IMR-90 (cell line): ENCODE measurements at regions not wholly inside any gene's neighbourhood (a gene's known extent, or its start where the extent isn't known, plus 50 kb on each side); places are given as distances from the start of the nearest gene placed in this dataset.

Experiments used
- BHLHE40 ChIP-seq: fragments of 150-350 bp; IDR thresholded peaks from 2 replicates; pipeline ENCODE4 v1.6.1; 2016; ENCODE audit warnings: mild to moderate bottlenecking, low read depth, low read length
- CEBPB ChIP-seq: IDR thresholded peaks from 2 replicates; pipeline ENCODE4 v1.6.1; 2012; ENCODE audit warnings: low read depth, low read length, improper control_type of control experiment
- CTCF ChIP-seq: conservative IDR thresholded peaks from 2 replicates; pipeline ENCODE4 v1.5.1; 2012; ENCODE audit warnings: mild to moderate bottlenecking, low read depth, low read length, improper control_type of control experiment
- ELK1 ChIP-seq: fragments of 150-350 bp; IDR thresholded peaks from 2 replicates; pipeline ENCODE4 v1.6.1; 2016; ENCODE audit warnings: low read depth, mild to moderate bottlenecking, low read length, moderate library complexity, borderline replicate concordance
- FOS ChIP-seq: fragments of 150-350 bp; IDR thresholded peaks from 2 replicates; pipeline ENCODE4 v1.6.1; 2016; ENCODE audit warnings: low read depth, low read length
- MAFK ChIP-seq: IDR thresholded peaks from 2 replicates; pipeline ENCODE4 v1.6.1; 2012; ENCODE audit warnings: low read depth, low read length, improper control_type of control experiment
- MAZ ChIP-seq: IDR thresholded peaks from 2 replicates; pipeline ENCODE4 v1.6.1; 2012; ENCODE audit warnings: low read depth, mild to moderate bottlenecking, low read length, improper control_type of control experiment, moderate library complexity, borderline replicate concordance
- MXI1 ChIP-seq: IDR thresholded peaks from 2 replicates; pipeline ENCODE4 v1.6.1; 2012; ENCODE audit warnings: low read depth, mild to moderate bottlenecking, low read length, moderate library complexity, borderline replicate concordance
- POLR2A ChIP-seq: IDR thresholded peaks from 2 replicates; pipeline ENCODE4 v1.6.1; 2012; ENCODE audit warnings: mild to moderate bottlenecking, low read depth, low read length
- RAD21 ChIP-seq: IDR thresholded peaks from 2 replicates; pipeline ENCODE4 v1.6.1; 2012; ENCODE audit warnings: low read length, improper control_type of control experiment
- RCOR1 ChIP-seq: IDR thresholded peaks from 2 replicates; pipeline ENCODE4 v1.6.1; 2012; ENCODE audit warnings: mild to moderate bottlenecking, low read length, improper control_type of control experiment; ENCODE audit not compliant: insufficient replicate concordance
- RFX5 ChIP-seq: IDR thresholded peaks from 2 replicates; pipeline ENCODE4 v1.8.0; 2012; ENCODE audit warnings: low read depth, mild to moderate bottlenecking, low read length, moderate library complexity
- SMC3 ChIP-seq: fragments of 150-350 bp; IDR thresholded peaks from 2 replicates; pipeline ENCODE4 v1.6.1; 2016; ENCODE audit warnings: low read depth, mild to moderate bottlenecking, antibody characterized with exemption, low read length, moderate library complexity
- TF ChIP-seq, protein P1 (sequence below): fragments of 150-350 bp; IDR thresholded peaks from 2 replicates; pipeline ENCODE4 v1.6.1; 2017; ENCODE audit warnings: mild to moderate bottlenecking, antibody characterized with exemption, low read length, low read depth

- TF ChIP-seq MAFK = no peak
- no peak for TF ChIP-seq FOS
- no peak for TF ChIP-seq CTCF
- TF ChIP-seq BHLHE40 = no peak
- no peak for TF ChIP-seq SMC3
- TF ChIP-seq RFX5 = no peak
- TF ChIP-seq POLR2A = no peak
- no peak for TF ChIP-seq ELK1
- TF ChIP-seq MXI1 = no peak
- TF ChIP-seq MAZ = no peak
- no peak for TF ChIP-seq RAD21
- no peak for TF ChIP-seq CEBPB
- TF ChIP-seq, protein P1, sequence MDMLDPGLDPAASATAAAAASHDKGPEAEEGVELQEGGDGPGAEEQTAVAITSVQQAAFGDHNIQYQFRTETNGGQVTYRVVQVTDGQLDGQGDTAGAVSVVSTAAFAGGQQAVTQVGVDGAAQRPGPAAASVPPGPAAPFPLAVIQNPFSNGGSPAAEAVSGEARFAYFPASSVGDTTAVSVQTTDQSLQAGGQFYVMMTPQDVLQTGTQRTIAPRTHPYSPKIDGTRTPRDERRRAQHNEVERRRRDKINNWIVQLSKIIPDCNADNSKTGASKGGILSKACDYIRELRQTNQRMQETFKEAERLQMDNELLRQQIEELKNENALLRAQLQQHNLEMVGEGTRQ = no peak
- TF ChIP-seq RCOR1 = no peak
These were observed 189.3 kb upstream of the LHX5 start for GRCh38 chr12:113660936-113661335.
